SHP77 treated with DMSO at 0.1 percent for 48 hours (cell line): ENCODE measurements at regions not wholly inside any gene's neighbourhood (a gene's known extent, or its start where the extent isn't known, plus 50 kb on each side); places are given as distances from the start of the nearest gene placed in this dataset.
A peak's percentile ranks its signal among the peaks of the same experiment; 100 is the strongest.
"Not testable (repeated sequence)": the region's sequence is repeated elsewhere in the genome, so short reads cannot be mapped to it uniquely, and the experiment has no call there.

Experiments used
- DNase-seq: peaks from one replicate; lab custom pipeline; 2025; lab: John Stamatoyannopoulos, UW

- DNase-seq = no peak
Measured at GRCh38 chr5:152046361-152046760, 121.7 kb upstream of the GLRA1 start.

- DNase-seq = peak; percentile 21
Measured at GRCh38 chr5:152038856-152039255, 114.2 kb upstream of the GLRA1 start.

GRCh38 chr5:152026328-152027024, 101.8 kb upstream of the GLRA1 start:
- DNase-seq = not testable (repeated sequence)

- DNase-seq = no peak
Measured at GRCh38 chr5:152016421-152016820, 91.8 kb upstream of the GLRA1 start.

- no peak for DNase-seq
Measured at GRCh38 chr5:152007653-152008335, 83.1 kb upstream of the GLRA1 start.

GRCh38 chr5:152004095-152004494, 79.4 kb upstream of the GLRA1 start:
- DNase-seq = no peak
